Osteocyte (in vitro differentiated cells): ENCODE measurements at regions not wholly inside any gene's neighbourhood (a gene's known extent, or its start where the extent isn't known, plus 50 kb on each side); places are given as distances from the start of the nearest gene placed in this dataset.
"Not testable (repeated sequence)": the region's sequence is repeated elsewhere in the genome, so short reads cannot be mapped to it uniquely, and the experiment has no call there.

Source experiments
- DNase-seq: peaks from one replicate; pipeline ENCODE4 v3.0.0; 2021; ENCODE audit warnings: mixed read lengths; ENCODE audit not compliant: unreplicated experiment; ENCODE audit errors: extremely low spot score
- H3K27ac Mint-ChIP-seq: one replicate; pipeline ENCODE4 v1.8.0; 2021; ENCODE audit warnings: mild to moderate bottlenecking, mixed read lengths; ENCODE audit not compliant: unreplicated experiment
- H3K27me3 Mint-ChIP-seq: one replicate; pipeline ENCODE4 v1.8.0; 2021; ENCODE audit warnings: mixed read lengths; ENCODE audit not compliant: unreplicated experiment
- H3K36me3 Mint-ChIP-seq: one replicate; pipeline ENCODE4 v1.8.0; 2021; ENCODE audit warnings: mixed read lengths; ENCODE audit not compliant: unreplicated experiment
- H3K4me1 Mint-ChIP-seq: one replicate; pipeline ENCODE4 v1.8.0; 2021; ENCODE audit warnings: mixed read lengths; ENCODE audit not compliant: unreplicated experiment
- H3K4me3 Mint-ChIP-seq: one replicate; pipeline ENCODE4 v1.8.0; 2021; ENCODE audit warnings: mild to moderate bottlenecking, moderate library complexity, mixed read lengths; ENCODE audit not compliant: unreplicated experiment
- H3K9me3 Mint-ChIP-seq: one replicate; pipeline ENCODE4 v1.8.0; 2021; ENCODE audit warnings: mixed read lengths; ENCODE audit not compliant: unreplicated experiment
- CTCF ChIP-seq: fragments of 200-600 bp; sonication (generic); IDR thresholded peaks from 2 replicates; pipeline ENCODE4 v1.5.0; 2021; ENCODE audit warnings: antibody characterized with exemption, mild to moderate bottlenecking, moderate library complexity

- no peak for DNase-seq
- Mint-ChIP-seq H3K4me3 (no peak overlapping the region), H3K4me1 (no peaks in the 10 kb centered on the region), H3K36me3 (no peaks in the 10 kb centered on the region), H3K27me3 (peaks cover 7% of the 10 kb centered on the region), H3K27ac (no peak overlapping the region), H3K9me3 (no peaks in the 10 kb centered on the region)
- TF ChIP-seq CTCF, result no peak
These were observed 130.5 kb downstream of the LIG4 start for GRCh38 chr13:108084840-108085239.

DNA sequence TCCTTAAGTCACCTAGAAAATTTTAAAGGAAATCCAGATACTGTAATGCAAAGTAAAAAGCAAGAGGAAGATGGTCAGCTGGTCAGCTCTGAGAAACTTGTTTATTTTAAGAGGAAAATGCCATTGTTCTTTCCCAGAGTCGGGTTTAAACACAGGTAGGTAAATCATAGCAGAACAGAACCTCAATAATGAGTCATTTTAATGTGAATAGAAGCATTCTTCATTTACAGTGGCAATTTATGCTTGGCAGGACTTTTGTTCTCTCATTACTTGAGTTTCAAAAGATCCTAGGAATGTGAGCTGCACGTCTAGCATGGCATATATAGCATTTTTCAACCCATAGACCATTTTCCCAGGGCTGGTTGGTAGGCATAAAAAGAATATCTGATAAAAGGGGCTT is 132.3 kb downstream of the LIG4 start:
- Mint-ChIP-seq H3K9me3 (no peaks in the 10 kb centered on the region), H3K4me1 (no peaks in the 10 kb centered on the region), H3K36me3 (no peaks in the 10 kb centered on the region), H3K27ac (no peak overlapping the region), H3K27me3 (peaks cover 3% of the 10 kb centered on the region), H3K4me3 (no peak overlapping the region)
- DNase-seq, result no peak
- TF ChIP-seq CTCF, result no peak

DNA sequence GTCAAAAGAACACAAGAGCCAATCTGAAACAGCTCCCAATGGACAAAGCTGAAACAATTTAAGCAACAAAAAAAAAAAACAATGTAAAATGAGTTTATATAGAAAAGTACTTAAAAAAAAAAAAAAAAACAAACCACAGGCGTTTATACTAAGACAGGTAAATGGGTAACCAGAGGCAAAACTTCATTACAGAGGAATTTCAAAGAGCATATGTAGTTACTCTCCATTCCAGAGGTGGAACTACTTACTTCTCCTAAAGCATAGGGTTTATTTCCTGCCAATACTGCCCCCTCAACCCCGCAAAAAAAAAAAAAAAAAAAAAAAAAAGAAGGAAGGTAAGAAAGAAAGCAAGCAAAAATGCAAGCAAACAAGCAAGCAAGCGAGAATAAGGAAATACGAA is 132.9 kb downstream of the LIG4 start:
- TF ChIP-seq CTCF, result no peak
- DNase-seq, result no peak
- H3K9me3 Mint-ChIP-seq, result peaks cover 1% of the 10 kb centered on the region

GRCh38 chr13:108077284-108077683 is 138.1 kb downstream of the LIG4 start:
- H3K9me3 Mint-ChIP-seq, result peaks cover 22% of the 10 kb centered on the region
- no peak overlapping the region for H3K27ac Mint-ChIP-seq
- no peak for DNase-seq
- no peak for TF ChIP-seq CTCF
- no peaks in the 10 kb centered on the region for H3K36me3 Mint-ChIP-seq
- no peak overlapping the region for H3K4me3 Mint-ChIP-seq
- no peaks in the 10 kb centered on the region for H3K4me1 Mint-ChIP-seq
- no peaks in the 10 kb centered on the region for H3K27me3 Mint-ChIP-seq

More for the DNA sequence above, 132.9 kb downstream of the LIG4 start:
- no peaks in the 10 kb centered on the region for H3K4me1 Mint-ChIP-seq
- no peaks in the 10 kb centered on the region for H3K36me3 Mint-ChIP-seq
- peaks cover 3% of the 10 kb centered on the region for H3K27me3 Mint-ChIP-seq
- no peak overlapping the region for H3K4me3 Mint-ChIP-seq
- no peak overlapping the region for H3K27ac Mint-ChIP-seq

- not testable (repeated sequence) for H3K4me1 Mint-ChIP-seq, H3K27ac Mint-ChIP-seq, H3K36me3 Mint-ChIP-seq, DNase-seq, H3K4me3 Mint-ChIP-seq, H3K27me3 Mint-ChIP-seq
- H3K9me3 Mint-ChIP-seq, result peaks cover 28% of the 10 kb centered on the region
These were observed 140.9 kb downstream of the LIG4 start for GRCh38 chr13:108074429-108074828.

DNA sequence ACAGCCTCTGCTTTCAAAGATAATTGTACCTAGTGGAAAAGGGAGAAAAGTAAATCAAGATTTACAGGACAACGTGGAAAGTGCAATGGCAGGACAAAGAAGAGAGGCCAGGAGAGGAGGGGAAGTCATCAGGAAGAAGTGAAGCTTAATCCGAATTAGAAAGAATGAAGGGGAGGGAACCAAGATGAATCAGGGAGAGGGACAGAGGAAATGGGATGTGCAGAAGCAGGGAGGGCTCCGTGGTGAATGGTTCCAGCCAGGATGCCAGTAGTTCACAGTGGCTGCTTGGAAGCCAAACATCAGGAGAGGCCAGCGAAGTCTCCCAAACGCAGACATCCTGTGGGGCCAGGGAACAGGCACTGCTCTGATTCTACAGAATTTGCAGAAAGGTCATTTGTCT is 144.4 kb downstream of the LIG4 start:
- H3K36me3 Mint-ChIP-seq, result no peaks in the 10 kb centered on the region
- no peak overlapping the region for H3K27ac Mint-ChIP-seq
- DNase-seq, result no peak
- peaks cover 2% of the 10 kb centered on the region for H3K27me3 Mint-ChIP-seq
- no peak for TF ChIP-seq CTCF
- H3K4me3 Mint-ChIP-seq, result no peak overlapping the region
- peaks cover 16% of the 10 kb centered on the region for H3K9me3 Mint-ChIP-seq
- H3K4me1 Mint-ChIP-seq, result no peaks in the 10 kb centered on the region
